Spleen (tissue), 7 donors: ENCODE measurements at regions not wholly inside any gene's neighbourhood (a gene's known extent, or its start where the extent isn't known, plus 50 kb on each side); places are given as distances from the start of the nearest gene placed in this dataset.

Source experiments
- POLR2A ChIP-seq, 3 donors: fragments of 450-650 bp; IDR thresholded peaks; one replicate each; pipeline ENCODE4 v1.5.1; 2017; ENCODE audit warnings: antibody characterized with exemption in 3 of 3, mild to moderate bottlenecking in 1 of 3
- POLR2AphosphoS5 ChIP-seq, 3 donors: sonication (generic); formaldehyde crosslinking; IDR thresholded peaks; one replicate each; pipeline ENCODE4 v1.5.1; 2017; ENCODE audit warnings: antibody characterized with exemption in 3 of 3
- TF ChIP-seq, protein P1 (sequence below), 11 experiments: fragments of 200-600 bp in 7 of 11; fragments of 450-650 bp in 4 of 11; sonication (generic) in 4 of 11; IDR thresholded peaks in 8 of 11; conservative IDR thresholded peaks in 3 of 11; 1 replicate in 7 of 11; 2 replicates in 4 of 11; pipeline versions ENCODE4 v1.4.0 to v1.8.0; 2016 to 2021; ENCODE audit warnings: antibody characterized with exemption in 11 of 11, inconsistent platforms in 4 of 11, mild to moderate bottlenecking in 1 of 11
- donor health status: DM: no; HTN: no; CAD: no; lungs with moderate emphysema.
- donor health status: DM: no; HTN: no; CAD: no.
- donor health status: DM: no; HTN: no; CAD: no.

- TF ChIP-seq, protein P1, sequence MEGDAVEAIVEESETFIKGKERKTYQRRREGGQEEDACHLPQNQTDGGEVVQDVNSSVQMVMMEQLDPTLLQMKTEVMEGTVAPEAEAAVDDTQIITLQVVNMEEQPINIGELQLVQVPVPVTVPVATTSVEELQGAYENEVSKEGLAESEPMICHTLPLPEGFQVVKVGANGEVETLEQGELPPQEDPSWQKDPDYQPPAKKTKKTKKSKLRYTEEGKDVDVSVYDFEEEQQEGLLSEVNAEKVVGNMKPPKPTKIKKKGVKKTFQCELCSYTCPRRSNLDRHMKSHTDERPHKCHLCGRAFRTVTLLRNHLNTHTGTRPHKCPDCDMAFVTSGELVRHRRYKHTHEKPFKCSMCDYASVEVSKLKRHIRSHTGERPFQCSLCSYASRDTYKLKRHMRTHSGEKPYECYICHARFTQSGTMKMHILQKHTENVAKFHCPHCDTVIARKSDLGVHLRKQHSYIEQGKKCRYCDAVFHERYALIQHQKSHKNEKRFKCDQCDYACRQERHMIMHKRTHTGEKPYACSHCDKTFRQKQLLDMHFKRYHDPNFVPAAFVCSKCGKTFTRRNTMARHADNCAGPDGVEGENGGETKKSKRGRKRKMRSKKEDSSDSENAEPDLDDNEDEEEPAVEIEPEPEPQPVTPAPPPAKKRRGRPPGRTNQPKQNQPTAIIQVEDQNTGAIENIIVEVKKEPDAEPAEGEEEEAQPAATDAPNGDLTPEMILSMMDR (IDR thresholded peaks at IDR 0.05 in 8 of 11, conservative IDR thresholded peaks at IDR 0.05 in 3 of 11): no peak
- TF ChIP-seq POLR2A (IDR thresholded peaks at IDR 0.05) (no peak), POLR2AphosphoS5 (IDR thresholded peaks at IDR 0.05) (no peak)
These were observed 481.1 kb downstream of the CBLN2 start for GRCh38 chr18:72063001-72063400.
